ENCODE measurements at regions not wholly inside any gene's neighbourhood (a gene's known extent, or its start where the extent isn't known, plus 50 kb on each side); places are given as distances from the start of the nearest gene placed in this dataset.
"Not testable (repeated sequence)": the region's sequence is repeated elsewhere in the genome, so short reads cannot be mapped to it uniquely, and the experiment has no call there.

DNA sequence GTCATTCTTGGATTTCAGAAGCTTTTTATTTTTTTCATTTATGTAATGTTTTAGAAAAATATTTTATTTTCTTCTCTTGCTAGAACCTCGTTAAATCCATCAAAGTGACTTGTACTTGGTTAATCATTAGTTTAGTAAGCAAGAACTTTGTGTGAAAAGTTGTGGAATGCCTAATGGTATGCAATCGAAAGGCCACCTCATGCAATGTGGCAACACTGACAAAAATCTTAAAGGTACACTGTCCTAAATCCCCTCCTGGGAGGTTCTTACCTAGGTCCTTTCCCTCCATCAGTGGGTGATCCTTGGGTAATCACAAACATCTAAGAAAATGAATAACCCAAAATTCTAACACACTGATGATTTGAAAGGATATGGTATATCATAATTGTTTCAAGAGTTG is 304.2 kb downstream of the DNAH5 start:
- no peak for DNase-seq (ENCODE audit: low spot score)

DNA sequence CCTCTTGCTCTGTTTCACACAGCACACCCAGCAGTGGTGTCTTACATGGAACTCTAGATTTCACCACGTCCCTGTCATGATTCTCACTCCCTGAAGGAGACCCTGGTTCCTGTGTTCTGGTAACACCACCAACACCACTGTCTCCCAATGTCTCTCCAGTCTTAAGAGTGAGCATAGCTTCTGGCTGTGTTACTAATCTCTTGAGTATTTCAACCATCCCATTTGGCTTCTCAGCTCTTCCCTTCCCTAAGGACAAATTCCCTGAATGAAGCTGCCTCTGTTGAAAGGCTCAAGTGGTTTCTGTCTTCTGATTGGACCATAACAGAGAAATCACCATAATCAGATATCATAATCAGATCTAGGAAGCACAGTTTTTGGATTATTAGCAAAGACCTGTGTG is 311.8 kb downstream of the DNAH5 start:
- no peak for DNase-seq (ENCODE audit: low spot score)

DNA sequence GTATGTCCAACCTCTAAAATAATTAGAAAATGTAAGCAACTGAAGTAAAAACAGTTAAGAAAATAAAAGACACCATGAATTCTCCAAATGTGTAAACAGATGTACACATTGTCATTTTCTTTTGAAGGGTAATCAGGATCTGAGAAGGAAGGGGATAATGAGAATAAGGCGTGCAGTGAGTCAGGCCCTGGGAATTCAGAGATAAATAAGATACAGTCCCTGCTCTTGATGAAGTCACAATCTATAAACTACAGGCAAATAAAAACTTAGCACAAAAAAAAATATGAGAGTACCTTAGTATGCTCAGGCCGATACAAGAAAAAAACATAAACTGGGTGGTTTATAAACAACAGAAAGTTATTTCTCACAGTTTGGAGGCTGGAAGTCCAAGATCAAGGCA is 315.3 kb downstream of the DNAH5 start:
- no peak for DNase-seq (ENCODE audit: low spot score)

DNA sequence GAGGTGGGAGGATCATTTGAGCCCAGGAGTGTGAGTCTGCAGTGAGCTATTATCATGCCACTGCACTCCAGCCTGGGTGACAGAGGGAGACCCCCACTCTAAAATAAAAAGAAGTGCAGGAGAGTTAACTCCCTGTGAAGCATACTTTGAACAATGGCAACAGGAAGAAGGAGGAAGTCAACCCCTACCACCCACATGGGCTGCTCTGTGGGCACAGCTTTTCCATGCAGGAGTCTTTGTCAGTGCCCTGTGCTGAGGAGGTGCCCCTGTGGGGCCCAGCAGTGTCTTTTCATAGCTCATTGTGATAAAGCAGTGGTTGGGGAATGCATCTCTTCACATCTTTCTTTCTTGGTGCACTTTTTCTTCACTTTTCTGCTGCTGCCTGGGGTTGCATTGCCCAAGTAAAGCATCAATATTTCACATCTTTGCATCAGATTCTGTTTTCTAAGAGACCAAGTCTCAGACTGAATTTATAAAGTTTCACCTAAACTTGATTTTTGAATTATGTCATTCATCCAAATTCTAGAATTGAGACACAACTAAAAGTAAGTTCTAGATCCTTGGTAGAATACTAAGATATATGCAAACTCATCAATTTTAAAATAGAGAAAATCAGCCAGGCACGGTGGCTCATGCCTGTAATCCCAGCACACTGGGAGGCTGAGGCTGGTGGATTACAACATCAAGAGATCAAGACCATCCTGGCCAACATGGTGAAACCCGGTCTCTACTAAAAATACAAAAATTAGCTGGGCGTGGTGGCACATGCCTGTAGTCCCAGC is 316.6 kb downstream of the DNAH5 start:
- DNase-seq (ENCODE audit: low spot score): no peak

DNA sequence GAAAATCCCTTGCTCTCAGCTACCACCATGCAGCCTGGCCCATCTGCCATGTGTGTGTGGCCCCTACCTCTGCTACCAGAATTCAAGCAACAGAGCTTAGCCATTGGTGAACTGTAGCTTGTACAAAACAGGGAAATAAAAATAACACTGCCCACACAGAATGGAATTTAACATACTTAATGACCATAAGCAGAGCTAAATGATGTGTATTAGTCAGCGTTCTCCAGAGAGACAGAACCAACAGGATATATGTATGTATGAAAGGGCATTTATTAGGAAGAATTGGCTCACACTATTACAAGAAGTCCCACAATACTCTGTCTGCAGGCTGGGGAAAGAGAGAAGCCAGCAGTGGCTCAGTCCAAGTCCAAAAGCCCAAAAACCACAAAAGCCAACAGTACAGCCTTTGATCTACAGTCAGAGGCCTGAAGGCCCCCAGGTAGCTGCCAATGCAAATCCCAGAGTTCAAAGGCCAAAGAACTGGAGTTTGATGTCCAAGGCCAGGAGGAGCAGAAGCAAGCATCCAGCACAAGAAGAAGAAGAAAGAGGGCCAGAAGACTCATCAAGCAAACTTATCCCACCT is 318.8 kb downstream of the DNAH5 start:
- DNase-seq (ENCODE audit: low spot score): no peak

DNA sequence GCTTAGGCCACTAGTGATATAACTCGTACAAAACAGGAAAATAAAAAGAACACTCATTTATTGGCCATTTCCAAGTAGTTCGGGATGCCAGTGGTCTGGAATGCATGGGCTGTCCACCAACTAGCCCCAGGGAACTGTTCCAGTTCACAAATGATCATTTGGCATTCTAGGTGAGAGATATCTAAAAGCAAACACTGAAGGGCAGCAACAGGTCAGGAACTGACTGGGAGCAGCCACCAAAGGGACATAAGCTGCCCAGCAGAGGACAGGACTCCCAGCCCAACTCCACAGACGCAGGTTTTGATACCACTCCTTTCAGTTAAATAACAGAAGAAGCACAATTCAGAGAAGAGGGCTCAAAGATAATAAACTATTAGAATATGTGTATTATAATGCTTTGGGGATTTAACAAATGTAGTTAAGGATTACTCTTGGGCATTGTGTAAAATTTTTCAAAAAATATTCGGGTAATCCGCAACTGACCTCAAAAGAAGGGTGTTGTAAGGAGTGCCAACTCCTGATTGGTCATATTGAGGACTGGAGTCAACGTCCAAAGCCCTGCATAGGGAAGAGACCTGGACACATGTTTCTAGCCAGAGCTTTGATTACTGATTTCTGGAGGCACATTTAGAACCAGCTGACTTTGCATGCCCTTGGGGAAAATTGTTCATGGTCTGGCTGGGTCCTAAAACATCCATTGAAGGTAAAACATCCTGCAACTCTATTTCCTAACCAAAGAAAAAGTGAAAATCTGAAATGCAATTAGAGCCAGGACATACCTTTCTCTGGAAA is 320.0 kb downstream of the DNAH5 start:
- DNase-seq (ENCODE audit: low spot score): no peak

DNA sequence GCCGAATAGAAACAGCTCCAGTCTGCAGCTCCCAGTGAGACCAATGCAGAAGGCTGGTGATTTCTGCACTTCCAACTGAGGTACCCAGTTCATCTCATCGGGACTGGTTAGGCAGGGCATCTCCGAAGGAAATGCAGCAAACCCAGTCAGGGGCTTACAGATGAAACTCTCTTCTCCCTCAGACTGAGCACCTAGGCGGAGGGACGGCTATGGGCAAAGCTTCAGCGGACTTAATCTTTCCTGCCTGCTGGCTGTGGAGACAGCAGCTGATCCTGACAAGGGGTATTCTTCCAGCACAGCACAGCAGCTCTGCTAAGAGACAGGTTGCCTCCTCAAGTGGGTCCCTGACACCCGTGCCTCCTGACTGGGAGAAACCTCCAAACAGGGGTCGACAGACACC is 330.9 kb downstream of the DNAH5 start:
- no peak for DNase-seq (ENCODE audit: low spot score)

DNA sequence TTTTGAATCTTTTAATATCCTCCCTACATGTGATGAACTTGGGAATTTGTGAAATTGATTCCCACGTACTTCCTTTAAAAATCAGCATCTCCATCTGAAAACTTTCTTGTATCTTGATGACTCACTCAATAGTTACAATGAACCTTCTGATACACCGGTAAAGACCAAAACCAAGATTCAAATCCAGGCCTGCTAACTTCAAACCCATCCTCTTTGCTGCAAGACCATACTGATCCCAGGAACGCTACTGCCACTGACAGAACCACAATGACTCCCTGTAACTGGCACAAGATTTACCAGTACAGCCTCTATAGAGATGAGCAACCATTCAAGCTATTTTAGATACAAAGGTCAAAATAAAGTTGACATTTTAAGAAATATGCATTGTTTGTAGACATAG is 332.9 kb downstream of the DNAH5 start:
- DNase-seq (ENCODE audit: low spot score): no peak

DNA sequence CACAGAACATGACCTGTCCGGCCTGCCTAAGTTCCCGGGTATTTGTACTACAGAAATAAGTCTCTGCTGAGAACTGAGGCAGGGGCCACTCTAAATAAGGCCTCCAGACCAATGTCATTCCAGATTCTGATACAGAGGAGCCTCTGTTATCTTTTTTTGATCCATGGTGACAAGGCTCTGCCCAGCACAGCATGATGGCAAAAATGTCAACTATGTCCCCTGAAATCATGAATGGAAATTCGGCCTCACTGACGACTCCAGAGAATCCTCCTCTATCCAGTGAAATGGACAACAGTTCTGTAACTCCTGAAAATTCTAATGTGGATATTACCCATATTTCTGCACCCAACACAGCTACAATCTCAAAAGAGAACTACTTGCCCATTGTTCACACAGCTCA is 335.0 kb downstream of the DNAH5 start:
- no peak for DNase-seq (ENCODE audit: low spot score)

DNA sequence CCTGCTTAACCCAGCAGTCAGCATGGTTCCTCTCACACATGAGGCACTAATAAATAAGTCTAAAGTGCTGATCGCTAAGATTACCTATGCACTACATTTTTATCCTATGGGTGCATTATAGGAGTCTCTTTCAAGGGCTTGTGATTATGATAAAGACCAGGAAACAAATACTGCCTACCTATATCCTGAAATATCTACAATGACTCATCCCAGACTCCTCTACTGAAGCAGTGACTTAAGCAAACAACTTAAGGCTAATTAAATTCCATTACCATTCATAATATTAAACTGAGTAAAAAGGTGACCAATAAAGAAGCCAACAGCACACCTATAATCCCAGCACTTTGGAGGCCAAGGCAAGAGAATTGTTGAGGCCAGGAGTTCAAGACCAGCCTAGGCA is 338.4 kb downstream of the DNAH5 start:
- DNase-seq (ENCODE audit: low spot score): no peak

DNA sequence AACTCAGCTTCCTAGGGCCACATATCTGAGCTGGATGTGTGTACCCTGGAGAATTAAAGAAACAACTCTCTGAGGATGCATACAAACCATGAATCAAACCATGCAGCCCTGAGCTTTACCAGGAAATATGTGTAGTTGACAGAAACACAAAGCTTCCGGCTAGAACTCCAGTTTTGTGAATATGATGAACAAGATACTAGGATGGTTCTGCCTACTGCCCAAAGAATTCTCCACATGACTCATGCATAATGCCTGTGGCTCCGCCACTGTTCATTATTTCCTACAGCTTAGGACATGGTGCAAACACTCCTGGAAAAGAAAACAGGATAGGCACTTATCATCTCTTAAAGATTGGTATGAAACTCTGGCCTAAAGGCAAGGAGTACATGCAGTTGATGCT is 343.4 kb downstream of the DNAH5 start:
- DNase-seq (ENCODE audit: low spot score): no peak

DNA sequence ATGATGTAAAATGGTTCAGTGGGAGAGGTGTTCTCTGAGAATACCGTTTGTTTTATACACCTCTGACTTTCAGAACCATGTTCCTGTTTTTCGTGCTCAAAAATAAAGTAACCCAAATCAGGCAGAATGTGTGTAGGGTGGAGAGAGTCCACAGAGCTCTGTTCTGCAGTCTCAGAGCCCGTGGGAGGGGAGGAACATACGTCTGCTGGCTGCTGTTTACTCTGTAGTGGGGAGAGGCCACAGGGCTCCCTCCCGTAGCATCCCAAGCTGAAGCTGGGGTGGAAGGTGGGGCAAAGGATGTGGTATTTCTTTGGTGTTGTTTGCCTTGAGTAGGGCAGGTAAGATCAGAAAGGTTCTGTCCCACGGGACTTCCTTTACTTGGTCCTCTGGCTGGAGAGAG is 348.5 kb downstream of the DNAH5 start:
- DNase-seq (ENCODE audit: low spot score): no peak

DNA sequence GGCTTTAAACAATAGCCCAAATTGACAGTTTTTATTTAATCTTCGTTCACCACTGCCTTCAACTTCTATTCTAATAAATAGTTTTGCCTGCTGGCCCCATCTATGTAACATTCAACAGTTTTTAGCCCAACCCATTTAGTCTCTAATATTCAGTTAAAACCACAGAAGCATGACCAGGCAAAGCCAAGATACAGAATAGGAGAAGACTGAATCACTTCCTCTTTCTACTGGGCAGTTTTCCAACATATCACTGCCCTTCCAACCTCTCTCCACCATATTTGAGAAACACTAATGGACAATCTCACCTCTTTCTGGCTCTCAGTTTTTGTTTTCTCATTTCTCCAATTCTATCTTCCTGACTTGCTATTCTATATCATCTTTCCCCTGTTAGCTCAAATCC is 352.9 kb downstream of the DNAH5 start:
- peak; percentile 57 for DNase-seq (ENCODE audit: low spot score)

DNA sequence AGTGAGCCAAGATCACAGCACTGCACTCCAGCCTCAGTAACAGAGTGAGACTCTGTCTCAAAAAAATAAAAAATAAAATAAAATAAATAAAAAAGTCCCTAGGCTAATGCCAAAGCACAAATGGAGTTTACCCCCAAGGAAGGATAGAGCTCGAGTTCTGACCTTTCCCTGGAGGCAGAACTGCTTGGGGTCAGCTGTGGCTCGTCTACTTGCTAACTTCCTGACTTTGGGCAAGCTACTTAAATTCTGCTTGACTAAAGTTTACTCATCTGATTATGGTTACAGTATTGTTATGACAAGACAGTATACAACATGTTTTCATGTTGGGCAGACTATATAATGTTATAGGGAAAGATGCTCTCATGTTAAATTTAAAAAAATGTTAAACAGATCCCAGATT is 359.2 kb downstream of the DNAH5 start:
- no peak for DNase-seq (ENCODE audit: low spot score)

DNA sequence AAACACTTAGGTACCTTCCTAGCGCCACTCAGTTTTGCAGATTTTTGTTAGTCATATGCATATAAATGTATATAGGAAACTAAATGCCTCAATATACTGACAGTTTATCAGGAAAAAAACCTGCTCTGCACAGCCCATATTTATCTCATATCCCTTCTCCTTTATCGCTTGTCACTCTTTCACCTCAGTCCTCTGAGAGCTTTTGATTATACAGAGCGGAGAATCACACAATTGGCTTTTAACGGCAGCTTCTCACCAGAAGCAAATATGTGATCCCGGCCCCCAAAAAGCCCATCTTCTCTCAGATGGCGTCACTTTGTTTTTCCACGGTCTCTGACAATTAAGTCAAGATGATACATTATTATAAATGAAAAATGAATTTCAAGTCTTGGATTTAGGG is 362.6 kb downstream of the DNAH5 start:
- no peak for DNase-seq (ENCODE audit: low spot score)

DNA sequence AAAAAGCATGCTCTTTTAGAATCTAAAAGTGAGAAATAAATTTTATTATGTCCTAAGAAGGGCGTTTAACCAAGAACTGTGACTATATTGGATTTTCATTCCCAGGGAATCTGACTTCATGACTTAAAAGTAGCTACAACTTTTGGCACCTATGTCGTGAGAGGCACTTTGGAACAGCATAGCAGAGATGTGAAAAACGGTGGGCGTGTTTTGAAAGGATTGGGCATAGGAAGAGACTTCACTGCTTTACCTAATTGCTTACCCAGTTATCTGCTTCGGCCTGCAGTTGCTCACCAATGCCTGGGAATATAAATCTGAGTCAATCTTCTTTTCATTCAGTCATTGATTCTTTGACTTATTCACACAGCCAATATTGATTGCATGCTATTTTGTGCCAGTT is 363.4 kb downstream of the DNAH5 start:
- DNase-seq (ENCODE audit: low spot score): no peak

DNA sequence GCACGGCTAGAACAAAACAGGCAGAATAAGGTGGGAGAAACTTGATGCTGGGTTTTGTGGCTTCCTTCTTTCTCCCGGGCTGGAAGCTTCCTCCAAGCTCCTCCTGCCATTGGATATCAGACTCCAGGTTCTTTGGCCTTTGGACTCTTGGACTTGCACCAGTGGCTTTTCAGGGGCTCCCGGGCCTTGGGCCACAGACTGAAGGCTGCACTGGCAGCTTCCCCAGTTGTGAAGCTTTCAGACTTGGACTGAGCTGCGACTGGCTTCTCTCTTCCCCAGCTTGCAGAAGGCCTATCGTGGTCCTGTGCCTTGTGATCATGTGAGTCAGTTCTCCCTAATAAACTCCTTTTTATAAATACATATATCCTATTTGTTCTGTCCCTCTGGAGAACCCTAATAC is 364.4 kb downstream of the DNAH5 start:
- DNase-seq (ENCODE audit: low spot score): no peak

DNA sequence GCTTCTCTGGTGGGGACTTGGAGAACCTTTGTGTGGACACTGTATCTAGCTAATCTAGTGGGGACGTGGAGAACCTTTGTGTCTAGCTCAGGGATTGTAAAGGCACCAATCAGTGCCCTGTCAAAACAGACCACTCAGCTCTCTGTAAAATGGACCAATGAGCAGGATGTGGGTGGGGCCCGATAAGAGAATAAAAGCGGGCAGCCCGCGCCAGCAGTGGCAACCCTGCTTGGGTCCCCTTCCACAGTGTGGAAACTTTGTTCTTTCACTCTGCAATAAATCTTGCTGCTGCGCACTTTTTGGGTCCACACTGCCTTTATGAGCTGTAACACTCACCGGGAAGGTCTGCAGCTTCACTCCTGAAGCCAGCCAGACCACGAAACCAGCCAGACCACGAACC is 365.4 kb downstream of the DNAH5 start:
- not testable (repeated sequence) for DNase-seq (ENCODE audit: low spot score)

DNA sequence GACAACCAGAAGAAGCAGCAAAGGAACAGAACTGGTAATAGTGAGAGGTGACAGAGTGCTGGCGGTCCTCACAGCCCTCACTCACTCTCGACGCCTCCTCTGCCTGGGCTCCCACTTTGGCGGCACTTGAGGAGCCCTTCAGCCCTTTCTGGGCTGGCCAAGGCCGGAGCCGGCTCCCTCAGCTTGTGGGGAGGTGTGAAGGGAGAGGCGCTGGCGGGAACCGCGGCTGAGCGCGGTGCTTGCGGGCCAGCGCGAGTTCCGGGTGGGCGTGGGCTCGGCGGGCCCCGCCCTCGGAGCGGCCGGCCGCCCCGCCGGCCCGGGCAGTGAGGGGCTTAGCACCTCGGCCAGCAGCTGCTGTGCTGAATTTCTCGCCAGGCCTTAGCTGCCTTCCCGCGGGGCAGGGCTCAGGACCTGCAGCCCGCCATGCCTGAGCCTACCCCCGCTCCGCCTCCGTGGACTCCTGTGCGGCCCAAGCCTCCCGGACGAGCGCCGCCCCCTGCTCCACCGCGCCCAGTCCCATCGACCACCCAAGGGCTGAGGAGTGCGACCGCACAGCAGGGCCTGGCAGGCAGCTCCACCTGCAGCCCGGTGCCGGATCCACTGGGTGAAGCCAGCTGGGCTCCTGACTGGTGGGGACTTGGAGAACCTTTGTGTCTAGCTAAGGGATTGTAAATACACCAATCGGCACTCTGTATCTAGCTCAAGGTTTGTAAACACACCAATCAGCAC is 366.0 kb downstream of the DNAH5 start:
- not testable (repeated sequence) for DNase-seq (ENCODE audit: low spot score)

DNA sequence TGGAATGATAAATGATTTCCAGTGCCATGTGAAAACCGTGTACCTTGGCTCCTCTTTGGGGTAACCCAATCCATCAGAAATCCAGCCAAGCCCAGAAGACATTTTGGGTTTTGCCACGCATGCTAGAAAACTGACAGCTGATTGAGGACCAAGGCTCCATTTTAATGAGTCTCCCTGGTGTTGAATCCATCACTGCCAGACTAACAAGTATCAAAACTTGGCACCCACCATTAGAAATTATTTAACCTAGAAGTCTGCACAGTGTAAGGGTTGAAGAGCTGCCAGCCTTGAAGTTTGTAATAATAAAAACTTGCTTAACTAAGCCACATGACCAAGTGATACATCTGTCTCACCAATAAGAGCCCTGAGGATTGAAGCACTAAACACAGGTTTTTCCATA is 369.9 kb downstream of the DNAH5 start:
- no peak for DNase-seq (ENCODE audit: low spot score)

DNA sequence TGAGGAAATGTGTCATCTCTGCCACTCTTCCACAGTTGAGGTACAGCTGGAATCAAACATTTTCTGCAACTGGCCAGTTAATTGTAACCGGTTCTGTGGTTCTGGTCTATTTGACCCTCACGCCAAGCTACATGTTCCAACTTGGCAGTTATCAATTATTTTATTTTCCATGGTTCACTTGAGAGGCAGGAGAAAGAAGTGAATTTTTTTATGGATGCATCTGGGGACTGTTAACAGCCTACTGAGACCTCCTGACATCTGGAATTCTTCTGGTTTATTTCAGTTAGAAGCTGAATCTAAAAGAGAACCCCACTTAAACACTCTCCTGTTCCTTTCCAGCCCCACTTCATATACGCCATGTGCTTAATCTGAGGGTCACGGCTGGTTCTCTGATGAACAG is 372.3 kb downstream of the DNAH5 start:
- no peak for DNase-seq (ENCODE audit: low spot score)

DNA sequence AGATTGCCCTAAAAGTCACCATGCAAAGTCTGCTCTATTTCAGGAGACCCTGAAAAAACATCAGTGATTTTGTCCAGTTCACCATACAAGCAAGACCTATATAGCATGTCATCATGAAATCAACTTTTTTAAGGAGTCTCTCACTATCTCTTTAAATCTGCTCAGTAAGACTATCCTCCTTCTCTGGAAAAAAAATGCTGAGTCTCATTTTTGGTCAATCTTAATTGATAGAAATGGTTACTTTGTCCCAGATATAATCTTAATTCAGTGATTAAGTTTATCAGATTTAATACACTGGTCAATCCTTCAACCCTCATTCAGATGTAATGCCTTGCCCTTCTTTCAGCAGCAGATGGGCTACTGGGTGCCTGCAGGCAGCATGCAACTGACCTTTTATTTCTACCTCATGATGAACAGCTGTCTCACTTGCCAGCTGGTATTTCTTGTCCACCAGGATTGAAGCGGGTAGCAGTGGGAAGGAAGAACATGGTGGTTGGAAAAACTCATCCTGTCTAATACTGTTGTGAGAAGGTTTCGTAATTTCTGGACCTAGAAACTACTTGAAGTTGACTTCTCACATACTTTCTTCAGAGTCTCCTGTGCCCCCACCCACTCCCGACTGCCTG is 375.3 kb downstream of the DNAH5 start:
- DNase-seq (ENCODE audit: low spot score): no peak
